Peyer's patch (tissue), 4 donors: ENCODE measurements at regions not wholly inside any gene's neighbourhood (a gene's known extent, or its start where the extent isn't known, plus 50 kb on each side); places are given as distances from the start of the nearest gene placed in this dataset.

Experiments
- DNase-seq, 3 donors: peaks; one replicate each; pipeline ENCODE4 v3.0.0-alpha.2; 2017 to 2019
- H3K27ac ChIP-seq, 4 donors: fragments of 200-600 bp; sonication (generic); one replicate each; pipeline ENCODE4 v1.5.1; 2016 to 2019
- H3K27me3 ChIP-seq, 2 donors: fragments of 200-600 bp; sonication (generic); one replicate each; pipeline ENCODE4 v1.5.1; 2019
- H3K36me3 ChIP-seq, 3 donors: fragments of 200-600 bp; sonication (generic); one replicate each; pipeline ENCODE4 v1.5.1; 2016 to 2019
- H3K4me1 ChIP-seq, 4 donors: fragments of 200-600 bp; sonication (generic); one replicate each; pipeline ENCODE4 v1.5.1; 2016 to 2019
- H3K4me3 ChIP-seq, 4 donors: fragments of 200-600 bp; sonication (generic); 1 replicate in 3 of 4; 2 replicates in 1 of 4; pipeline ENCODE4 v1.5.1; 2016 to 2019; ENCODE audit warnings: mild to moderate bottlenecking in 1 of 4
- H3K9me3 ChIP-seq, 4 donors: fragments of 200-600 bp; sonication (generic); one replicate each; pipeline ENCODE4 v1.5.1; 2016 to 2019; ENCODE audit warnings: mild to moderate bottlenecking in 1 of 4
- POLR2A ChIP-seq, 2 donors: fragments of 450-650 bp; IDR thresholded peaks; one replicate each; pipeline ENCODE4 v1.5.1; 2017; ENCODE audit warnings: antibody characterized with exemption in 2 of 2, mild to moderate bottlenecking in 2 of 2, moderate library complexity in 2 of 2
- TF ChIP-seq, protein P1 (sequence below), 6 experiments: fragments of 450-650 bp in 4 of 6; fragments of 200-600 bp in 2 of 6; sonication (generic) in 1 of 6; IDR thresholded peaks; one replicate each; pipeline ENCODE4 v1.5.1; 2017 to 2019; ENCODE audit warnings: antibody characterized with exemption in 6 of 6, mild to moderate bottlenecking in 3 of 6, moderate library complexity in 1 of 6

DNA sequence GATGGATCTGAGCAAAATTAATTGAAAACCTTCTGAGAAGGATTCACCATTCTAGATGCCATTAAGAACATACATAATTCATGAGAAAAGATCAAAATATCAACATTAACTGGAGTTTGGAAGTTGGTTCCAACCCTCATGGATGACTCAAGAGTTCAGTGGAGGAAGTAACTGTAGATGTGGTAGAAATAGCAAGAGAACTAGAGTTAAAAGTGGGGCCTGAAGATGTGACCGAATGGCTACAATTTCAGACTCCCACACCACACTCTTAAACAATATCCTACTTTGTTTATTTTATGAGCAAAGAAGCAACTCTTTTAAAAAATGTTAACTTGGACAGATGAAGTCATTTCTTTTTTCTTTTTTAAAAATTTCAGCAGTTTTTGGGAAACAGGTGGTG is 354.3 kb downstream of the KLF12 start:
- H3K4me1 ChIP-seq: no peaks in the 10 kb centered on the region
- no peaks in the 10 kb centered on the region for H3K27me3 ChIP-seq
- TF ChIP-seq POLR2A (IDR thresholded peaks at IDR 0.05): no peak
- TF ChIP-seq, protein P1, sequence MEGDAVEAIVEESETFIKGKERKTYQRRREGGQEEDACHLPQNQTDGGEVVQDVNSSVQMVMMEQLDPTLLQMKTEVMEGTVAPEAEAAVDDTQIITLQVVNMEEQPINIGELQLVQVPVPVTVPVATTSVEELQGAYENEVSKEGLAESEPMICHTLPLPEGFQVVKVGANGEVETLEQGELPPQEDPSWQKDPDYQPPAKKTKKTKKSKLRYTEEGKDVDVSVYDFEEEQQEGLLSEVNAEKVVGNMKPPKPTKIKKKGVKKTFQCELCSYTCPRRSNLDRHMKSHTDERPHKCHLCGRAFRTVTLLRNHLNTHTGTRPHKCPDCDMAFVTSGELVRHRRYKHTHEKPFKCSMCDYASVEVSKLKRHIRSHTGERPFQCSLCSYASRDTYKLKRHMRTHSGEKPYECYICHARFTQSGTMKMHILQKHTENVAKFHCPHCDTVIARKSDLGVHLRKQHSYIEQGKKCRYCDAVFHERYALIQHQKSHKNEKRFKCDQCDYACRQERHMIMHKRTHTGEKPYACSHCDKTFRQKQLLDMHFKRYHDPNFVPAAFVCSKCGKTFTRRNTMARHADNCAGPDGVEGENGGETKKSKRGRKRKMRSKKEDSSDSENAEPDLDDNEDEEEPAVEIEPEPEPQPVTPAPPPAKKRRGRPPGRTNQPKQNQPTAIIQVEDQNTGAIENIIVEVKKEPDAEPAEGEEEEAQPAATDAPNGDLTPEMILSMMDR (IDR thresholded peaks at IDR 0.05): no peak
- H3K4me3 ChIP-seq: no peak overlapping the region
- no peaks in the 10 kb centered on the region for H3K9me3 ChIP-seq
- no peaks in the 10 kb centered on the region for H3K36me3 ChIP-seq
- no peak for DNase-seq
- H3K27ac ChIP-seq: no peak overlapping the region

- Histone ChIP-seq H3K27ac (no peak overlapping the region), H3K27me3 (no peaks in the 10 kb centered on the region), H3K36me3 (no peaks in the 10 kb centered on the region), H3K4me3 (no peak overlapping the region), H3K9me3 (no peaks in the 10 kb centered on the region), H3K4me1 (no peaks in the 10 kb centered on the region)
- TF ChIP-seq, protein P1 (IDR thresholded peaks at IDR 0.05): no peak
- TF ChIP-seq POLR2A (IDR thresholded peaks at IDR 0.05): no peak
- DNase-seq: no peak
Measured at GRCh38 chr13:73778242-73778864, 355.9 kb downstream of the KLF12 start.

DNA sequence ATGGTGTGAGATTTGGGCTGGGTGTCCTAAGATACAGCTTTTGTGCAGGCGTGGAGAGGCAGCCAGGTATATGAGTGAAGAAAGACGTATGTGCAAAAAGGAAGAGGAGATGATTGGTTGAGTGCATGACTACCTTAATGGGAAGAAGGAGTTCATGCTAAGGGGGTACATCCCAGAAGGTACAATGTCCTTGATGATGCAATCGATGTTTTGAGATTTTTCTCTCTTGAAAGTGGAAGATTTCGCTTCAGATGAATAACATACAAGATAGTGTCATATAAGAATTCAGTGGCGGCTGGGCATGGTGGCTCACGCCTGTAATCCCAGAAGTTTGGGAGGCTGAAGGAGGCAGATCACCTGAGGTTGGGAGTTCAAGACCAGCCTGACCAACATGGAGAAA is 357.1 kb downstream of the KLF12 start:
- no peak overlapping the region for H3K4me3 ChIP-seq
- no peaks in the 10 kb centered on the region for H3K4me1 ChIP-seq
- TF ChIP-seq POLR2A (IDR thresholded peaks at IDR 0.05): no peak
- TF ChIP-seq, protein P1 (IDR thresholded peaks at IDR 0.05): no peak
- no peaks in the 10 kb centered on the region for H3K36me3 ChIP-seq
- DNase-seq: no peak
- H3K9me3 ChIP-seq: no peaks in the 10 kb centered on the region
- H3K27me3 ChIP-seq: no peaks in the 10 kb centered on the region
- no peak overlapping the region for H3K27ac ChIP-seq

DNA sequence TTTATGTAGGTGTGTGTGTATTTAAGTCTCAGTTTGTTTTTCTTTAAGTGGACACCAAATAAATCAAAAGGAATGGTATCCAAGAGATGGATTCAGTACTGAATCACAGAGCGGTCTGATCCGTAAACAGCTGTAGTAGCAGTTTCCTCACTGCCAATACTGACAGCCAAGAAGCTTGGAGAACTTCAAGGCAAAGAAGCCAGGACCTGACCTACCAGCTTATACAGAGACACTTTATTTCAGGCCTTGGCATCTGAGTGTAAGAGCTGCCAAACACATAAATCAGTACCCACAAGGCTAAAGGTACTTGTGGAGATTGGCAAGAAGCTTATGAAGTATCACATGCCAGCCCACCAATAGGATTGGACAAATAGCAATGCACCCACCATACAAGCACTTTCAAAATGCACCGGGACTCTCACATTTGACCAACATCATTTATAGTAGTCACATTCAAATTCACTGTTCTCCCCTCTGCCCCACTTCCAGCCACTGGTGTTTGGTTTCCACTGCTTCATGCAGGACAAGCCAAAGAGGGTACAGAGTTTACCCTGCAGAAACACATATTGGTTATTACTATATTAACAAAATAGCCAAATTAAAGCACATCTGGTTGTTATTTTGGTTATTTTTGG is 357.9 kb downstream of the KLF12 start:
- no peak for DNase-seq
- TF ChIP-seq, protein P1 (IDR thresholded peaks at IDR 0.05): no peak
- no peak for TF ChIP-seq POLR2A (IDR thresholded peaks at IDR 0.05)
- Histone ChIP-seq H3K27me3 (no peaks in the 10 kb centered on the region), H3K27ac (no peak overlapping the region), H3K4me1 (no peaks in the 10 kb centered on the region), H3K9me3 (no peaks in the 10 kb centered on the region), H3K36me3 (no peaks in the 10 kb centered on the region), H3K4me3 (no peak overlapping the region)

GRCh38 chr13:73773168-73773549 is 361.0 kb downstream of the KLF12 start:
- Histone ChIP-seq H3K27me3 (no peaks in the 10 kb centered on the region), H3K9me3 (no peaks in the 10 kb centered on the region), H3K27ac (no peak overlapping the region), H3K4me1 (no peaks in the 10 kb centered on the region), H3K36me3 (no peaks in the 10 kb centered on the region), H3K4me3 (no peak overlapping the region)
- DNase-seq: no peak
- TF ChIP-seq, protein P1 (IDR thresholded peaks at IDR 0.05): no peak
- TF ChIP-seq POLR2A (IDR thresholded peaks at IDR 0.05): no peak
